Omental fat pad (tissue), 3 donors: ENCODE measurements at regions not wholly inside any gene's neighbourhood (a gene's known extent, or its start where the extent isn't known, plus 50 kb on each side); places are given as distances from the start of the nearest gene placed in this dataset.

Experiments
- ATAC-seq: fragments of 150-250 bp; one replicate; pipeline ENCODE4 v1.9.1; 2016; ENCODE audit warnings: mild to moderate bottlenecking, moderate library complexity; ENCODE audit not compliant: low FRiP score
- DNase-seq: peaks from one replicate; pipeline ENCODE4 v3.0.0-alpha.2; 2019; ENCODE audit warnings: low spot score
- TF ChIP-seq, protein P1 (sequence below), 3 donors: fragments of 450-650 bp; IDR thresholded peaks; one replicate each; pipeline ENCODE4 v1.5.1; 2016 to 2017; ENCODE audit warnings: antibody characterized with exemption in 3 of 3, mild to moderate bottlenecking in 3 of 3, moderate library complexity in 2 of 3

DNA sequence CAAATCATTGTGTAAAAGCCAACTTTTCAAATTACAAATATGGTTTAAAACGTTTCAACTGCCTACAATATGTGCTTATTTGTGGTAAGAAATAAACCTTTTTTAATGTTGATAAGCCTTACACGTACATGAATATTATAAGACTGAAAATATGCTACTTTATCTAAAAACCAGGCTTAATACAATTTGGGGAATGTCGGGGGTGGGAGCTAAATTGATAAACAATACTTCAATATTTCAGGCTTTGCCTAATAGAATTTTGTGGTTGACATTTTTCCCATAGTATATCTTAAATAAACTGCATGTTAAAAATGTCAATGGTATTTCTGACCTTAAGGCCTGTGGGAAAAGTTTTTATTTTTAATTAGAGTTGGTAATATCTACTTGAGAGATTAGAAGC, 69.8 kb upstream of the SLIT2 start:
- TF ChIP-seq, protein P1, sequence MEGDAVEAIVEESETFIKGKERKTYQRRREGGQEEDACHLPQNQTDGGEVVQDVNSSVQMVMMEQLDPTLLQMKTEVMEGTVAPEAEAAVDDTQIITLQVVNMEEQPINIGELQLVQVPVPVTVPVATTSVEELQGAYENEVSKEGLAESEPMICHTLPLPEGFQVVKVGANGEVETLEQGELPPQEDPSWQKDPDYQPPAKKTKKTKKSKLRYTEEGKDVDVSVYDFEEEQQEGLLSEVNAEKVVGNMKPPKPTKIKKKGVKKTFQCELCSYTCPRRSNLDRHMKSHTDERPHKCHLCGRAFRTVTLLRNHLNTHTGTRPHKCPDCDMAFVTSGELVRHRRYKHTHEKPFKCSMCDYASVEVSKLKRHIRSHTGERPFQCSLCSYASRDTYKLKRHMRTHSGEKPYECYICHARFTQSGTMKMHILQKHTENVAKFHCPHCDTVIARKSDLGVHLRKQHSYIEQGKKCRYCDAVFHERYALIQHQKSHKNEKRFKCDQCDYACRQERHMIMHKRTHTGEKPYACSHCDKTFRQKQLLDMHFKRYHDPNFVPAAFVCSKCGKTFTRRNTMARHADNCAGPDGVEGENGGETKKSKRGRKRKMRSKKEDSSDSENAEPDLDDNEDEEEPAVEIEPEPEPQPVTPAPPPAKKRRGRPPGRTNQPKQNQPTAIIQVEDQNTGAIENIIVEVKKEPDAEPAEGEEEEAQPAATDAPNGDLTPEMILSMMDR (IDR thresholded peaks at IDR 0.05): no peak
- ATAC-seq (no peak), DNase-seq (no peak)

DNA sequence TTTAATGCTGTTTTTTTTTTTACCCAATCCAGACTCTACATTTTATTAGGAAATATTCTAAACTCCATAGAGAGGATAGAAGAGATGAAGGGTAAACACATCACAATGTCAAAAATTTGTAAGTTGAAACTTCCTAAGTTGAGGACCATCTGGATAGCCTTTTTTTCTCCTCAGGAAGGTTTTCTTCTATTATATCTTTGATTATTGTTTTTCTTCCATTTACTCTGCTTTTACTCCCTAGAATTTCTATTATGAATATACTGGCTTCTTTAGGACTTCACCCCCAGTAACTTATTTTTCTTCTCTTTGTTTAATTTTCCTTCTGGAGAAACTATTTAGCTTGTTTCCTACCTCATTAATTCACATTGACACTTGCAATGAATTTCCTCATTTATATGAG, 71.2 kb upstream of the SLIT2 start:
- TF ChIP-seq, protein P1 (IDR thresholded peaks at IDR 0.05): no peak
- DNase-seq (no peak), ATAC-seq (no peak)

DNA sequence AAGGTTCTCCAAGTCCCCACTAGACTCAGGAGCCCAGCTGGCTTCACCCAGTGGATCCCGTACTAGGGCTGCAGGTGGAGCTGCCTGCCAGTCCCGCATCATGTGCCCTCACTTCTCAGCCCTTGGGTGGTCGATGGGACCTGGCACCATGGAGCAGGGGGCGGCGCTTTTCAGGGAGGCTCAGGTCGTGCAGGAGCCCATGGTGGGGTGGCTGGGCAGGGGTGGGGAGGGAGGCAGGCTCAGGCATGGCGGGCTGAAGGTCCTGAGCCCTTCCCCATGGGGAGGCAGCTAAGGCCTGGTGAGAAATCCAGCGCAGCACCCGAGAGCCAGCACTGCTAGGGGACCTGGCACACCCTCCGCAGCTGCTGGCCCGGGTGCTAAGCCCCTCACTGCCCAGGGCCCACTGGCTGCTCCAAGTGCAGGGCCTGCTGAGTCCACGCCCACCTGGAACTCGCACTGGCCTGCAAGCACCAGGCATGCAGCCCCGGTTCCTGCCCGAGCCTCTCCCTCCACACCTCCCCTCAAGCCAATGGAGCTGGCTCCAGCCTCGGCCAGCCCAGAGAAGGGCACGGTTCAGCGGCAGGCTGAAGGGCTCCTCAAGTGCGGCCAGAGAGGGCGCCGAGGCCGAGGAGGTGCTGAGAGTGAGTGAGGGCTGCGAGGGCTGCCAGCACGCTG, 72.7 kb upstream of the SLIT2 start:
- DNase-seq (no peak), ATAC-seq (no peak)
- TF ChIP-seq, protein P1 (IDR thresholded peaks at IDR 0.05): no peak

DNA sequence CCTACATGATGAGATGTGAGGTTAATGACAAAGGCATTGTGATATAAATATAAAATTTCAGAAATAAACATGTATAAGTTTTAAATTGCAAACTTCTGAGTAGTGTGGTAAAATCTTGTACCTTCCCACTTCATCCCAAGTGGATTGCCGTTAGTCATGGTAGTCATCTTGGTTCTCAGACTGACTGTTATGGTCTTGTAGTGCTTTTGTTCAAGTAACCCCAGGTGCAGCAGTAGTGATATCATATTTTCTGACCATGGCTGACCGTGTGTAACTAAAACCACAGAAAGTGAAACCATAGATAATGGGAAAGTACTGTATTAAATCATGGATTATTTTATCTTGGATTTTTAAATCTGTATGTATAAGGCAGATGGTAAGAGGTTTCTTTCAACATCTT, 74.8 kb upstream of the SLIT2 start:
- ATAC-seq (no peak), DNase-seq (no peak)
- TF ChIP-seq, protein P1 (IDR thresholded peaks at IDR 0.05): no peak

DNA sequence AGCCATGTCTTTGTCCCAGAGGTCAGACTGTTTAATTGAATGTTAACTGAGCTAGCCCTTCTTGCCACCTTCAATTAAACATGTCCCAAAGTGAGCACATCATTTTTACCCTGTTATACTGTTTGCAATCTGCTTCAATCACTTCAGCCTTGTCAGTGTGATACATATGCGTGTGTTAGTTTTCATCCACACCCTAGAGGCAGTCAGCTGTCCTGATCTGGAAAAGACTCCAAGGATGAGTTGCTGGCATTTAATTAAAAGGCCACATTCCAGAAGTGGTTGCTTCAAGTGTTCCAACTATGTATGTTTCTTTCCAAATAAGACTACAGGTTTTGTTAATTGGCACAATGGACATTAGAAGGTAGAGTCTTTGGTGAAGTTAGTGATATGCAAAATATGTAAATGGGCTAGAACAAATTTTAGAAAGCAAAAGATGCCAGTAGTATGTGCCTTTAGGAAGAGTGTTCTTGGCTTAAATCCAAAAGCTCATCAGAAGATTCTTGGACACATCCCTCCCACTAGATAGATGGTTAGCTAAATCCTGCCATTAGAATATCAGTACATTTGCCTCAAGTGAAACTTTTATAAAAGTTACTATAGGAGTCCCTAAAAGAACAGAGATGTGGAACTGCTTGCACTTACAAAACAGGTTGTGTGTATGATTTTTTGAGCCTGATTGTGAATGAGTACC, 79.5 kb upstream of the SLIT2 start:
- TF ChIP-seq, protein P1 (IDR thresholded peaks at IDR 0.05): no peak
- no peak for ATAC-seq
- DNase-seq: no peak

DNA sequence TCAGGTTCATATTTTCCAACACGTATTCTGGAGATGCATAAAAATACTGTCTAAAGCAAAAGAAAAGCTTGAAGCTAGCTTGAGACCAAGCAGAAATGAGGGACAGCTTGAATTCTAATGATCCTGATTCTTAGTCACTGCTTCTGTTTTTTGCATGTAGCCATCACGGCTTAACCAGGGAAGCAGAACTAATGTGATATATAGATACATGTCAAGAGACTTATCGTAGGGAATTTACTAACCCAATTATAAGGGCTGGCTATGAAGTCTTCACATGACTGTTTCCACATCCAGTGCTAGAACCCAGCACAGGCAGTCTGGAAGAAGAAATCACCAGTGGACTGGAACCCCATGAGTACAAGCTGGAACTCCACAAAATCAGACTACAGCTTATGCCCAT, 85.2 kb upstream of the SLIT2 start:
- no peak for ATAC-seq
- TF ChIP-seq, protein P1 (IDR thresholded peaks at IDR 0.05): no peak

DNA sequence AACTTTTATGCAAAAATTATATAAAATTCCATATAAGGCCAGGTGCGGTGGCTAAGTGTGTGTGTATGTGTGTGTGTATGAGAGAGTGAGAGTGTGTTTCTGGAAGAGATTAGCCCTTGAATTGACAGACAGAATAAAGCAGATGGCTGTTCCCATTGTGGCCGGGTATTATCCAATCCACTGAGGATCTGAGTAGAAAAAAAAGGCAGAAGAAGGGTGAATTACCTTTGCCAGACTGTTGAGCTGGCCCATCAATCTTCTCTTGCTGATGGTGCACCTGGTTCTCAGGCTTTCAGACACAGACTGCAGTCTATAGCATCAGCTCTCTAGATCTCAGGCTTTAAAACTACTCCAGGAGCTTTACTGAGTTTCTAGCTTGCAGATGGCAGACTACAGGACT, 92.2 kb upstream of the SLIT2 start:
- TF ChIP-seq, protein P1 (IDR thresholded peaks at IDR 0.05): no peak
- ATAC-seq (no peak), DNase-seq (no peak)

More for the DNA sequence above, 85.2 kb upstream of the SLIT2 start:
- DNase-seq: no peak
